ENCODE measurements at regions not wholly inside any gene's neighbourhood (a gene's known extent, or its start where the extent isn't known, plus 50 kb on each side); places are given as distances from the start of the nearest gene placed in this dataset.
"Not testable (repeated sequence)": the region's sequence is repeated elsewhere in the genome, so short reads cannot be mapped to it uniquely, and the experiment has no call there.

- H3K36me3 Mint-ChIP-seq (ENCODE audit: insufficient read depth): no peaks in the 10 kb centered on the region
- ATAC-seq (no peak), DNase-seq (no peak)
- H3K4me1 Mint-ChIP-seq (ENCODE audit: low read depth): no peaks in the 10 kb centered on the region
- H3K27me3 Mint-ChIP-seq (ENCODE audit: low read depth): peaks cover 2% of the 10 kb centered on the region
- no peak overlapping the region for H3K4me3 Mint-ChIP-seq
- H3K9me3 Mint-ChIP-seq: no peaks in the 10 kb centered on the region
Observed at GRCh38 chr16:26710450-26710849, 356.3 kb upstream of the C16orf82 start.

GRCh38 chr16:26712876-26713275 is 353.9 kb upstream of the C16orf82 start:
- Mint-ChIP-seq H3K27me3 (ENCODE audit: low read depth) (peaks cover 2% of the 10 kb centered on the region), H3K4me3 (no peak overlapping the region), H3K9me3 (no peaks in the 10 kb centered on the region), H3K36me3 (ENCODE audit: insufficient read depth) (no peaks in the 10 kb centered on the region), H3K4me1 (ENCODE audit: low read depth) (no peaks in the 10 kb centered on the region)
- DNase-seq: no peak
- no peak for ATAC-seq

GRCh38 chr16:26715969-26716368 is 350.8 kb upstream of the C16orf82 start:
- peaks cover 9% of the 10 kb centered on the region for H3K27me3 Mint-ChIP-seq (ENCODE audit: low read depth)
- H3K9me3 Mint-ChIP-seq: no peaks in the 10 kb centered on the region
- no peaks in the 10 kb centered on the region for H3K36me3 Mint-ChIP-seq (ENCODE audit: insufficient read depth)
- H3K4me3 Mint-ChIP-seq: no peak overlapping the region
- ATAC-seq: no peak
- DNase-seq: no peak
- H3K4me1 Mint-ChIP-seq (ENCODE audit: low read depth): no peaks in the 10 kb centered on the region

GRCh38 chr16:26717826-26718225 is 348.9 kb upstream of the C16orf82 start:
- H3K36me3 Mint-ChIP-seq (ENCODE audit: insufficient read depth): no peaks in the 10 kb centered on the region
- H3K9me3 Mint-ChIP-seq: no peaks in the 10 kb centered on the region
- no peak for ATAC-seq
- no peaks in the 10 kb centered on the region for H3K4me1 Mint-ChIP-seq (ENCODE audit: low read depth)
- peaks cover 9% of the 10 kb centered on the region for H3K27me3 Mint-ChIP-seq (ENCODE audit: low read depth)
- H3K4me3 Mint-ChIP-seq: no peak overlapping the region
- DNase-seq: no peak

GRCh38 chr16:26721290-26721689 is 345.4 kb upstream of the C16orf82 start:
- Mint-ChIP-seq H3K4me1 (ENCODE audit: low read depth) (no peaks in the 10 kb centered on the region), H3K9me3 (no peaks in the 10 kb centered on the region), H3K4me3 (no peak overlapping the region), H3K27me3 (ENCODE audit: low read depth) (peaks cover 15% of the 10 kb centered on the region), H3K36me3 (ENCODE audit: insufficient read depth) (no peaks in the 10 kb centered on the region)
- no peak for DNase-seq
- ATAC-seq: no peak

- DNase-seq; ATAC-seq; H3K4me3 Mint-ChIP-seq; H3K4me1 Mint-ChIP-seq (ENCODE audit: low read depth); H3K36me3 Mint-ChIP-seq (ENCODE audit: insufficient read depth); H3K9me3 Mint-ChIP-seq: not testable (repeated sequence)
- H3K27me3 Mint-ChIP-seq (ENCODE audit: low read depth): peaks cover 15% of the 10 kb centered on the region
Observed at GRCh38 chr16:26721957-26722356, 344.8 kb upstream of the C16orf82 start.

GRCh38 chr16:26724189-26724588 is 342.5 kb upstream of the C16orf82 start:
- Mint-ChIP-seq H3K9me3 (no peaks in the 10 kb centered on the region), H3K36me3 (ENCODE audit: insufficient read depth) (no peaks in the 10 kb centered on the region), H3K4me3 (no peak overlapping the region), H3K27me3 (ENCODE audit: low read depth) (peaks cover 11% of the 10 kb centered on the region), H3K4me1 (ENCODE audit: low read depth) (no peaks in the 10 kb centered on the region)
- ATAC-seq (no peak), DNase-seq (no peak)

- Mint-ChIP-seq H3K36me3 (ENCODE audit: insufficient read depth) (no peaks in the 10 kb centered on the region), H3K27me3 (ENCODE audit: low read depth) (peaks cover 11% of the 10 kb centered on the region), H3K4me1 (ENCODE audit: low read depth) (no peaks in the 10 kb centered on the region), H3K4me3 (no peak overlapping the region), H3K9me3 (no peaks in the 10 kb centered on the region)
- no peak for DNase-seq
- ATAC-seq: no peak
Observed at GRCh38 chr16:26727848-26728247, 338.9 kb upstream of the C16orf82 start.

- Mint-ChIP-seq H3K36me3 (ENCODE audit: insufficient read depth) (no peaks in the 10 kb centered on the region), H3K4me1 (ENCODE audit: low read depth) (no peaks in the 10 kb centered on the region), H3K27me3 (ENCODE audit: low read depth) (peaks cover 7% of the 10 kb centered on the region), H3K4me3 (no peak overlapping the region), H3K9me3 (no peaks in the 10 kb centered on the region)
- ATAC-seq (peak in 1 of 2 donors; percentile 65), DNase-seq (no peak)
Observed at GRCh38 chr16:26729951-26730541, 336.7 kb upstream of the C16orf82 start.

- ATAC-seq (no peak), DNase-seq (no peak)
- no peaks in the 10 kb centered on the region for H3K9me3 Mint-ChIP-seq
- H3K36me3 Mint-ChIP-seq (ENCODE audit: insufficient read depth): no peaks in the 10 kb centered on the region
- no peak overlapping the region for H3K4me3 Mint-ChIP-seq
- H3K27me3 Mint-ChIP-seq (ENCODE audit: low read depth): peaks cover 2% of the 10 kb centered on the region
- no peaks in the 10 kb centered on the region for H3K4me1 Mint-ChIP-seq (ENCODE audit: low read depth)
Observed at GRCh38 chr16:26731729-26732128, 335.0 kb upstream of the C16orf82 start.

GRCh38 chr16:26733710-26734109 is 333.0 kb upstream of the C16orf82 start:
- no peaks in the 10 kb centered on the region for H3K9me3 Mint-ChIP-seq
- ATAC-seq (no peak), DNase-seq (no peak)
- H3K4me1 Mint-ChIP-seq (ENCODE audit: low read depth): no peaks in the 10 kb centered on the region
- no peak overlapping the region for H3K4me3 Mint-ChIP-seq
- peaks cover 4% of the 10 kb centered on the region for H3K27me3 Mint-ChIP-seq (ENCODE audit: low read depth)
- no peaks in the 10 kb centered on the region for H3K36me3 Mint-ChIP-seq (ENCODE audit: insufficient read depth)

- DNase-seq (no peak), ATAC-seq (no peak)
- Mint-ChIP-seq H3K4me1 (ENCODE audit: low read depth) (no peaks in the 10 kb centered on the region), H3K9me3 (no peaks in the 10 kb centered on the region), H3K27me3 (ENCODE audit: low read depth) (peaks cover 3% of the 10 kb centered on the region), H3K4me3 (no peak overlapping the region), H3K36me3 (ENCODE audit: insufficient read depth) (no peaks in the 10 kb centered on the region)
Observed at GRCh38 chr16:26735521-26735920, 331.2 kb upstream of the C16orf82 start.

- no peaks in the 10 kb centered on the region for H3K4me1 Mint-ChIP-seq (ENCODE audit: low read depth)
- H3K27me3 Mint-ChIP-seq (ENCODE audit: low read depth): peaks cover 3% of the 10 kb centered on the region
- no peaks in the 10 kb centered on the region for H3K36me3 Mint-ChIP-seq (ENCODE audit: insufficient read depth)
- H3K4me3 Mint-ChIP-seq: no peak overlapping the region
- DNase-seq (no peak), ATAC-seq (no peak)
- no peaks in the 10 kb centered on the region for H3K9me3 Mint-ChIP-seq
Observed at GRCh38 chr16:26736084-26736483, 330.6 kb upstream of the C16orf82 start.

- Mint-ChIP-seq H3K36me3 (ENCODE audit: insufficient read depth) (no peaks in the 10 kb centered on the region), H3K4me1 (ENCODE audit: low read depth) (no peaks in the 10 kb centered on the region), H3K4me3 (no peak overlapping the region), H3K9me3 (no peaks in the 10 kb centered on the region), H3K27me3 (ENCODE audit: low read depth) (peaks cover 5% of the 10 kb centered on the region)
- ATAC-seq (no peak), DNase-seq (no peak)
Observed at GRCh38 chr16:26740771-26741170, 326.0 kb upstream of the C16orf82 start.

GRCh38 chr16:26742040-26742439 is 324.7 kb upstream of the C16orf82 start:
- Mint-ChIP-seq H3K27me3 (ENCODE audit: low read depth) (peaks cover 5% of the 10 kb centered on the region), H3K4me1 (ENCODE audit: low read depth) (no peaks in the 10 kb centered on the region), H3K36me3 (ENCODE audit: insufficient read depth) (no peaks in the 10 kb centered on the region), H3K9me3 (no peaks in the 10 kb centered on the region), H3K4me3 (no peak overlapping the region)
- no peak for DNase-seq
- ATAC-seq: no peak

GRCh38 chr16:26744430-26744829 is 322.3 kb upstream of the C16orf82 start:
- Mint-ChIP-seq H3K9me3 (no peaks in the 10 kb centered on the region), H3K27me3 (ENCODE audit: low read depth) (peaks cover 7% of the 10 kb centered on the region), H3K4me1 (ENCODE audit: low read depth) (no peaks in the 10 kb centered on the region), H3K4me3 (no peak overlapping the region), H3K36me3 (ENCODE audit: insufficient read depth) (no peaks in the 10 kb centered on the region)
- no peak for ATAC-seq
- DNase-seq: no peak
